GM21717 (cell line): ENCODE measurements at regions not wholly inside any gene's neighbourhood (a gene's known extent, or its start where the extent isn't known, plus 50 kb on each side); places are given as distances from the start of the nearest gene placed in this dataset.
A peak's percentile ranks its signal among the peaks of the same experiment; 100 is the strongest.
"Not testable (repeated sequence)": the region's sequence is repeated elsewhere in the genome, so short reads cannot be mapped to it uniquely, and the experiment has no call there.

Experiments used
- ATAC-seq: cut with Tn5 transposase; IDR thresholded peaks from one replicate; pipeline ENCODE4 v1.9.1; 2021; ENCODE audit warnings: mild to moderate bottlenecking, moderate library complexity; ENCODE audit not compliant: unreplicated experiment

GRCh38 chr5:106648401-106648800, 1022.3 kb downstream of the EFNA5 start:
- no peak for ATAC-seq

- ATAC-seq: no peak
These were observed 1024.6 kb downstream of the EFNA5 start for GRCh38 chr5:106646106-106646505.

- no peak for ATAC-seq
These were observed 1030.2 kb downstream of the EFNA5 start for GRCh38 chr5:106640511-106640910.

- no peak for ATAC-seq
These were observed 1031.2 kb downstream of the EFNA5 start for GRCh38 chr5:106639488-106639887.

- no peak for ATAC-seq
These were observed 1033.5 kb downstream of the EFNA5 start for GRCh38 chr5:106637275-106637674.

GRCh38 chr5:106634375-106634774, 1036.4 kb downstream of the EFNA5 start:
- no peak for ATAC-seq

GRCh38 chr5:106633825-106634224, 1036.9 kb downstream of the EFNA5 start:
- no peak for ATAC-seq

- not testable (repeated sequence) for ATAC-seq
These were observed 1042.3 kb downstream of the EFNA5 start for GRCh38 chr5:106628456-106628855.

GRCh38 chr5:106610041-106610440, 1060.7 kb downstream of the EFNA5 start:
- ATAC-seq: no peak

- peak; percentile 68 for ATAC-seq
These were observed 1069.1 kb downstream of the EFNA5 start for GRCh38 chr5:106601620-106602019.

- ATAC-seq: no peak
These were observed 1069.9 kb downstream of the EFNA5 start for GRCh38 chr5:106600803-106601202.

GRCh38 chr5:106595864-106596263, 1074.9 kb downstream of the EFNA5 start:
- no peak for ATAC-seq

GRCh38 chr5:106584268-106584667, 1086.5 kb downstream of the EFNA5 start:
- no peak for ATAC-seq

- no peak for ATAC-seq
These were observed 1092.0 kb downstream of the EFNA5 start for GRCh38 chr5:106578736-106579135.

- ATAC-seq: no peak
These were observed 1095.9 kb downstream of the EFNA5 start for GRCh38 chr5:106574820-106575219.

GRCh38 chr5:106566031-106566430, 1104.7 kb downstream of the EFNA5 start:
- ATAC-seq: no peak

- no peak for ATAC-seq
These were observed 1125.4 kb downstream of the EFNA5 start for GRCh38 chr5:106545325-106545724.

- ATAC-seq: no peak
These were observed 1127.4 kb downstream of the EFNA5 start for GRCh38 chr5:106543330-106543729.

- ATAC-seq: no peak
These were observed 1140.6 kb downstream of the EFNA5 start for GRCh38 chr5:106530150-106530549.

- ATAC-seq: no peak
These were observed 1145.3 kb downstream of the EFNA5 start for GRCh38 chr5:106525438-106525837.

GRCh38 chr5:106523852-106524251, 1146.9 kb downstream of the EFNA5 start:
- ATAC-seq: no peak

GRCh38 chr5:106522296-106522695, 1148.4 kb downstream of the EFNA5 start:
- ATAC-seq: no peak

GRCh38 chr5:106521701-106522100, 1149.0 kb downstream of the EFNA5 start:
- ATAC-seq: no peak

- no peak for ATAC-seq
These were observed 1160.4 kb downstream of the EFNA5 start for GRCh38 chr5:106510321-106510720.
